Ishikawa (cell line): ENCODE measurements at regions not wholly inside any gene's neighbourhood (a gene's known extent, or its start where the extent isn't known, plus 50 kb on each side); places are given as distances from the start of the nearest gene placed in this dataset.

Source experiments
- EGR1 ChIP-seq: IDR thresholded peaks from 2 replicates; pipeline ENCODE4 v1.6.1; 2012
- EP300 ChIP-seq: IDR thresholded peaks from 2 replicates; pipeline ENCODE4 v1.6.1; 2012; ENCODE audit warnings: borderline replicate concordance
- NFIC ChIP-seq: IDR thresholded peaks from 2 replicates; pipeline ENCODE4 v1.6.1; 2012
- RAD21 ChIP-seq: IDR thresholded peaks from 2 replicates; pipeline ENCODE4 v1.6.1; 2012; ENCODE audit warnings: low read depth
- REST ChIP-seq: IDR thresholded peaks from 2 replicates; pipeline ENCODE4 v1.6.1; 2012; ENCODE audit warnings: low read depth, mild to moderate bottlenecking
- TAF1 ChIP-seq: IDR thresholded peaks from 2 replicates; pipeline ENCODE4 v1.6.1; 2012; ENCODE audit warnings: low read depth, mild to moderate bottlenecking
- TEAD4 ChIP-seq: IDR thresholded peaks from 2 replicates; pipeline ENCODE4 v1.6.1; 2012
- YY1 ChIP-seq: IDR thresholded peaks from 2 replicates; pipeline ENCODE4 v1.6.1; 2012; ENCODE audit warnings: low read depth

- TF ChIP-seq EGR1 (no peak), TAF1 (no peak), NFIC (no peak), TEAD4 (no peak), REST (no peak), YY1 (no peak), EP300 (no peak), RAD21 (no peak)
Measured at GRCh38 chr22:49014227-49015201, 813.2 kb downstream of the BRD1 start.
